ENCODE measurements at regions not wholly inside any gene's neighbourhood (a gene's known extent, or its start where the extent isn't known, plus 50 kb on each side); places are given as distances from the start of the nearest gene placed in this dataset.

DNA sequence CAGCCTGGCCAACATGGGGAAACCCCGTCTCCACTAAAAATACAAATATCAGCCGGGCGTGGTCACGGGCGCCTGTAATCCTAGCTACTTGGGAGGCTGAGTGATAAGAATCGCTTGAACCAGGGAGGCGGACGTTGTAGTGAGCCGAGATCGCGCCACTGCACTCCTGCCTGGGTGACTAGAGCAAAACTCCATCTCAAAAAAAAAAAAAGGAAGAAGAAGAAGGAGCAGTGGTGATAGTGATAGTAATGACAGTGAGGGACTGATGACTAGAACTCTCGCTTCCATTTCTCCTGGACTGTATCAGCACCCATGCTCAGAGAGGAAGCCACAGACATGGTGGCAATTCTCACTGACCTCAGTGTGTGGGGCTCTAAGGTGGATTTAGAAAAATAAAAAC, 52.6 kb upstream of the CLINT1 start:
- TF ChIP-seq, protein P1, sequence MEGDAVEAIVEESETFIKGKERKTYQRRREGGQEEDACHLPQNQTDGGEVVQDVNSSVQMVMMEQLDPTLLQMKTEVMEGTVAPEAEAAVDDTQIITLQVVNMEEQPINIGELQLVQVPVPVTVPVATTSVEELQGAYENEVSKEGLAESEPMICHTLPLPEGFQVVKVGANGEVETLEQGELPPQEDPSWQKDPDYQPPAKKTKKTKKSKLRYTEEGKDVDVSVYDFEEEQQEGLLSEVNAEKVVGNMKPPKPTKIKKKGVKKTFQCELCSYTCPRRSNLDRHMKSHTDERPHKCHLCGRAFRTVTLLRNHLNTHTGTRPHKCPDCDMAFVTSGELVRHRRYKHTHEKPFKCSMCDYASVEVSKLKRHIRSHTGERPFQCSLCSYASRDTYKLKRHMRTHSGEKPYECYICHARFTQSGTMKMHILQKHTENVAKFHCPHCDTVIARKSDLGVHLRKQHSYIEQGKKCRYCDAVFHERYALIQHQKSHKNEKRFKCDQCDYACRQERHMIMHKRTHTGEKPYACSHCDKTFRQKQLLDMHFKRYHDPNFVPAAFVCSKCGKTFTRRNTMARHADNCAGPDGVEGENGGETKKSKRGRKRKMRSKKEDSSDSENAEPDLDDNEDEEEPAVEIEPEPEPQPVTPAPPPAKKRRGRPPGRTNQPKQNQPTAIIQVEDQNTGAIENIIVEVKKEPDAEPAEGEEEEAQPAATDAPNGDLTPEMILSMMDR (IDR thresholded peaks at IDR 0.05), result no peak
- TF ChIP-seq POLR2A (IDR thresholded peaks at IDR 0.05), result no peak

Measured in lower leg skin (tissue), 3 donors.